Endothelial cell of umbilical vein (primary cell): ENCODE measurements at regions not wholly inside any gene's neighbourhood (a gene's known extent, or its start where the extent isn't known, plus 50 kb on each side); places are given as distances from the start of the nearest gene placed in this dataset.

Source experiments
- BruUV-seq: library from RNA; stranded (reverse); fragments of 400-500 nt; replicated peaks from 2 replicates; lab custom pipeline; 2021; lab: Mats Ljungman, UMichigan
- CTCF ChIA-PET: fragments of 300-600, 350-600 bp; sonication (Branson Sonifier 250); formaldehyde crosslinking; loops from one replicate; lab custom pipeline; 2021; ENCODE audit warnings: antibody characterized with exemption, inconsistent platforms; lab: Charles Lee
- POLR2A ChIA-PET: fragments of 300-600, 350-600 bp; sonication (Branson Sonifier 250); formaldehyde crosslinking; loops from one replicate; lab custom pipeline; 2021; ENCODE audit warnings: antibody characterized with exemption, inconsistent platforms; lab: Charles Lee
- DNase-seq: peaks from one replicate; pipeline ENCODE4 v3.0.0-alpha.2; 2011; ENCODE audit warnings: low read depth, low spot score
- FAIRE-seq: peaks from 2 replicates; lab custom pipeline; 2011; peaks lifted over from hg19 to GRCh38; lab: Jason Lieb, UNC
- H2AFZ ChIP-seq: 2 replicates; pipeline ENCODE4 v1.6.0; 2012; ENCODE audit warnings: low read depth, low read length, control low read depth, inconsistent platforms
- H3K27ac ChIP-seq: 2 replicates; pipeline ENCODE4 v1.5.1; 2011; ENCODE audit warnings: low read depth, mild to moderate bottlenecking, control low read depth, low read length, moderate library complexity; ENCODE audit not compliant: insufficient read depth
- H3K27me3 ChIP-seq, 2 experiments: 2 replicates each; pipeline versions ENCODE4 v1.6.0 to v1.6.1; 2011; ENCODE audit warnings: low read length in 2 of 2, mixed read lengths in 1 of 2; ENCODE audit not compliant: control insufficient read depth in 2 of 2, insufficient read depth in 2 of 2
- H3K36me3 ChIP-seq, 2 experiments: 2 replicates in 1 of 2; 3 replicates in 1 of 2; pipeline ENCODE4 v1.5.1; 2011; ENCODE audit warnings: low read length in 2 of 2, mild to moderate bottlenecking in 1 of 2, moderate library complexity in 1 of 2; ENCODE audit not compliant: control insufficient read depth in 2 of 2, insufficient read depth in 2 of 2; ENCODE audit errors: extremely low read depth in 1 of 2
- H3K4me1 ChIP-seq: 3 replicates; pipeline ENCODE4 v1.5.1; 2011; ENCODE audit warnings: mild to moderate bottlenecking, low read length; ENCODE audit not compliant: control insufficient read depth, insufficient read depth; ENCODE audit errors: extremely low read depth
- H3K4me2 ChIP-seq: 2 replicates; pipeline ENCODE4 v1.6.1; 2011; ENCODE audit warnings: low read length, control low read depth, mixed read lengths; ENCODE audit not compliant: insufficient read depth
- H3K4me3 ChIP-seq, 3 experiments: fragments of 200-600 bp in 1 of 3; sonication (generic), shearing (Covaris generic) in 1 of 3; replicated peaks in 1 of 3; 2 replicates each; pipeline ENCODE4 v1.5.1; 2011 to 2016; ENCODE audit warnings: control low read depth in 3 of 3, low read length in 3 of 3, mild to moderate bottlenecking in 2 of 3, inconsistent platforms in 1 of 3, low read depth in 1 of 3, moderate library complexity in 1 of 3; ENCODE audit not compliant: insufficient read depth in 1 of 3
- H3K79me2 ChIP-seq: 2 replicates; pipeline ENCODE4 v1.6.0; 2012; ENCODE audit warnings: low read length, inconsistent platforms; ENCODE audit not compliant: control insufficient read depth, insufficient read depth
- H3K9ac ChIP-seq: replicated peaks from 2 replicates; pipeline ENCODE3; 2011; ENCODE audit warnings: low read length, control low read depth; ENCODE audit not compliant: insufficient read depth; ENCODE audit errors: extremely low read depth
- H3K9me1 ChIP-seq: replicated peaks from 3 replicates; pipeline ENCODE4 v1.6.0; 2011; ENCODE audit warnings: mild to moderate bottlenecking, low read length; ENCODE audit not compliant: control insufficient read depth, insufficient read depth; ENCODE audit errors: extremely low read depth
- H3K9me3 ChIP-seq: replicated peaks from 2 replicates; pipeline ENCODE4 v1.5.1; 2012; ENCODE audit warnings: low read length, inconsistent platforms; ENCODE audit not compliant: control insufficient read depth, insufficient read depth
- H4K20me1 ChIP-seq: replicated peaks from 2 replicates; pipeline ENCODE3; 2011; ENCODE audit warnings: mild to moderate bottlenecking, low read length; ENCODE audit not compliant: control insufficient read depth, insufficient read depth; ENCODE audit errors: extremely low read depth
- EZH2 ChIP-seq: IDR thresholded peaks from 2 replicates; pipeline ENCODE4 v1.6.1; 2012; ENCODE audit warnings: borderline replicate concordance, low read depth, mild to moderate bottlenecking, moderate library complexity, low read length, inconsistent platforms; ENCODE audit not compliant: severe bottlenecking
- FOS ChIP-seq: IDR thresholded peaks from 2 replicates; pipeline ENCODE4 v1.6.1; 2011; ENCODE audit warnings: mild to moderate bottlenecking, low read length, moderate library complexity, borderline replicate concordance; ENCODE audit not compliant: insufficient read depth
- GATA2 ChIP-seq: IDR thresholded peaks from 2 replicates; pipeline ENCODE4 v1.7.0; 2011; ENCODE audit warnings: low read depth, mild to moderate bottlenecking, moderate library complexity, mixed read lengths, low read length; ENCODE audit not compliant: insufficient read length, insufficient read depth
- JUN ChIP-seq: IDR thresholded peaks from 2 replicates; pipeline ENCODE4 v1.6.1; 2011; ENCODE audit warnings: borderline replicate concordance, low read depth; ENCODE audit not compliant: insufficient read length, insufficient read depth
- MAX ChIP-seq: IDR thresholded peaks from 2 replicates; pipeline ENCODE4 v1.6.1; 2011; ENCODE audit not compliant: insufficient read depth, insufficient read length
- POLR2A ChIP-seq: IDR thresholded peaks from 2 replicates; pipeline ENCODE4 v1.6.1; 2012; ENCODE audit warnings: low read depth, mild to moderate bottlenecking, control low read depth, low read length
- POLR2AphosphoS5 ChIP-seq: IDR thresholded peaks from 2 replicates; pipeline ENCODE4 v1.6.1; 2012; ENCODE audit warnings: low read depth, mild to moderate bottlenecking, control low read depth, low read length, moderate library complexity; ENCODE audit not compliant: insufficient read depth
- dilution Hi-C: fragments of 300-500 bp; cut with MboI; formaldehyde crosslinking; loops from one replicate; pipeline ENCODE4 v1.15.0; 2019; ENCODE audit warnings: low sequenced_read_pairs; ENCODE audit not compliant: extremely low pct_ligation_motif_present
- intact Hi-C: fragments of 100-400 bp; cut with micrococcal nuclease; formaldehyde crosslinking; loops from one replicate; pipeline ENCODE4 v1.10.0; 2022

- H4K20me1 ChIP-seq = no peaks in the 10 kb centered on the region
- no peaks in the 10 kb centered on the region for H3K36me3 ChIP-seq
- H3K4me2 ChIP-seq = no peak overlapping the region
- H3K9me1 ChIP-seq = no peaks in the 10 kb centered on the region
- DNase-seq = no peak
- no peak for TF ChIP-seq GATA2
- no peak for TF ChIP-seq JUN
- TF ChIP-seq FOS = no peak
- no peak for TF ChIP-seq EZH2
- H3K4me3 ChIP-seq = no peak overlapping the region
- no peak overlapping the region for H2AFZ ChIP-seq
- CTCF ChIA-PET = no interaction called here
- H3K4me1 ChIP-seq = no peaks in the 10 kb centered on the region
- no peak overlapping the region for H3K9ac ChIP-seq
- no peak for FAIRE-seq
- intact Hi-C loops = no loop called here
- H3K27me3 ChIP-seq = no peaks in the 10 kb centered on the region
- dilution Hi-C loops = no loop called here
- no peak overlapping the region for H3K27ac ChIP-seq
- BruUV-seq = no TSS peak
- H3K9me3 ChIP-seq = peaks cover 2% of the 10 kb centered on the region
- no peaks in the 10 kb centered on the region for H3K79me2 ChIP-seq
- POLR2A ChIA-PET = no interaction called here
Observed at GRCh38 chr14:40072175-40072574, 639.9 kb upstream of the FBXO33 start.

- no peak for FAIRE-seq
- CTCF ChIA-PET = no interaction called here
Observed at GRCh38 chr14:40058901-40059897, 627.0 kb upstream of the FBXO33 start.

More at GRCh38 chr14:40058901-40059897, 627.0 kb upstream of the FBXO33 start:
- dilution Hi-C loops (no loop called here), intact Hi-C loops (no loop called here)
- H3K79me2 ChIP-seq = no peaks in the 10 kb centered on the region
- no peaks in the 10 kb centered on the region for H3K4me1 ChIP-seq
- H3K36me3 ChIP-seq = no peaks in the 10 kb centered on the region
- POLR2A ChIA-PET = no interaction called here
- H3K27ac ChIP-seq = no peak overlapping the region
- no peak overlapping the region for H3K4me2 ChIP-seq
- H3K9me1 ChIP-seq = no peaks in the 10 kb centered on the region
- H2AFZ ChIP-seq = no peak overlapping the region
- no TSS peak for BruUV-seq
- H3K9ac ChIP-seq = no peak overlapping the region
- TF ChIP-seq EZH2 (no peak), POLR2A (no peak), MAX (no peak), POLR2AphosphoS5 (no peak)
- no peak for DNase-seq
- H3K4me3 ChIP-seq = no peak overlapping the region
- no peaks in the 10 kb centered on the region for H4K20me1 ChIP-seq
- no peaks in the 10 kb centered on the region for H3K27me3 ChIP-seq
- H3K9me3 ChIP-seq = no peaks in the 10 kb centered on the region
